SK-N-SH treated with all-trans-retinoic acid at 6 μM for 48 hours (cell line): ENCODE measurements at regions not wholly inside any gene's neighbourhood (a gene's known extent, or its start where the extent isn't known, plus 50 kb on each side); places are given as distances from the start of the nearest gene placed in this dataset.

Source experiments
- RARB ChIP-seq: fragments of 250-450 bp; sonication (Bioruptor Pico); IDR thresholded peaks from 2 replicates; pipeline ENCODE4 v1.8.0; 2021; ENCODE audit warnings: mild to moderate bottlenecking, moderate library complexity
- SNAI2 ChIP-seq: fragments of 250-450 bp; sonication (Bioruptor Pico); IDR thresholded peaks from 2 replicates; pipeline ENCODE4 v1.5.0; 2020; ENCODE audit warnings: mild to moderate bottlenecking, moderate library complexity
- ZC3H10 ChIP-seq: fragments of 250-450 bp; sonication (Bioruptor Pico); IDR thresholded peaks from 2 replicates; pipeline ENCODE4 v1.5.1; 2021; ENCODE audit warnings: mild to moderate bottlenecking, moderate library complexity
- ZFP3 ChIP-seq: fragments of 250-450 bp; sonication (Bioruptor Pico); IDR thresholded peaks from 2 replicates; pipeline ENCODE4 v1.5.0; 2020; ENCODE audit warnings: mild to moderate bottlenecking, moderate library complexity
- TF ChIP-seq, protein P1 (sequence below): fragments of 250-450 bp; sonication (Bioruptor Pico); IDR thresholded peaks from 2 replicates; pipeline ENCODE4 v1.8.0; 2020; ENCODE audit warnings: mild to moderate bottlenecking, moderate library complexity, borderline replicate concordance
- TF ChIP-seq, protein P2 (sequence below): fragments of 250-450 bp; sonication (Bioruptor Pico); IDR thresholded peaks from 2 replicates; pipeline ENCODE4 v1.5.1; 2020; ENCODE audit warnings: low read depth, mild to moderate bottlenecking, moderate library complexity

DNA sequence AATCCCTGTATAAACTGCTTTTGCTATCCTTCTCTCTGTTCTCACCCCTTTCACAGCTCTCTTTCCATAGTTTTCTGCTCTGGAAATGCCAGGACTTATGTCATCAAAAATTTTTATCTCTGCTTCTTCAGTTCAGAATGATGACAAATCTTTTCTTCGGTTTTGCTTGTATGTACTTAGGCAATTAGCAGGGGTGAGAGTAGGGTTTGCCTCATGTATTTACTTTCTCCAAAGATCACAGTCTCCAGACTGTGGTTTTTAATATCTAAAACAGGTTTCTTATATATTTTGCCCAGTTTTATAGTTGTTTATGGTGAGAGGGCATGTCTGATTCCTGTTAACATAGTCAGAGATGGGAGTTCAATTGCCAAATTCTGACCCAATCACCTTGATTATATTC lies 235.4 kb upstream of the LYPLAL1 start:
- TF ChIP-seq, protein P1, sequence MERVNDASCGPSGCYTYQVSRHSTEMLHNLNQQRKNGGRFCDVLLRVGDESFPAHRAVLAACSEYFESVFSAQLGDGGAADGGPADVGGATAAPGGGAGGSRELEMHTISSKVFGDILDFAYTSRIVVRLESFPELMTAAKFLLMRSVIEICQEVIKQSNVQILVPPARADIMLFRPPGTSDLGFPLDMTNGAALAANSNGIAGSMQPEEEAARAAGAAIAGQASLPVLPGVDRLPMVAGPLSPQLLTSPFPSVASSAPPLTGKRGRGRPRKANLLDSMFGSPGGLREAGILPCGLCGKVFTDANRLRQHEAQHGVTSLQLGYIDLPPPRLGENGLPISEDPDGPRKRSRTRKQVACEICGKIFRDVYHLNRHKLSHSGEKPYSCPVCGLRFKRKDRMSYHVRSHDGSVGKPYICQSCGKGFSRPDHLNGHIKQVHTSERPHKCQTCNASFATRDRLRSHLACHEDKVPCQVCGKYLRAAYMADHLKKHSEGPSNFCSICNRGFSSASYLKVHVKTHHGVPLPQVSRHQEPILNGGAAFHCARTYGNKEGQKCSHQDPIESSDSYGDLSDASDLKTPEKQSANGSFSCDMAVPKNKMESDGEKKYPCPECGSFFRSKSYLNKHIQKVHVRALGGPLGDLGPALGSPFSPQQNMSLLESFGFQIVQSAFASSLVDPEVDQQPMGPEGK (CRISPR knock-in tag) = no peak
- TF ChIP-seq, protein P2, sequence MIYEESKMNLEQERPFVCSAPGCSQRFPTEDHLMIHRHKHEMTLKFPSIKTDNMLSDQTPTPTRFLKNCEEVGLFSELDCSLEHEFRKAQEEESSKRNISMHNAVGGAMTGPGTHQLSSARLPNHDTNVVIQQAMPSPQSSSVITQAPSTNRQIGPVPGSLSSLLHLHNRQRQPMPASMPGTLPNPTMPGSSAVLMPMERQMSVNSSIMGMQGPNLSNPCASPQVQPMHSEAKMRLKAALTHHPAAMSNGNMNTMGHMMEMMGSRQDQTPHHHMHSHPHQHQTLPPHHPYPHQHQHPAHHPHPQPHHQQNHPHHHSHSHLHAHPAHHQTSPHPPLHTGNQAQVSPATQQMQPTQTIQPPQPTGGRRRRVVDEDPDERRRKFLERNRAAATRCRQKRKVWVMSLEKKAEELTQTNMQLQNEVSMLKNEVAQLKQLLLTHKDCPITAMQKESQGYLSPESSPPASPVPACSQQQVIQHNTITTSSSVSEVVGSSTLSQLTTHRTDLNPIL = no peak
- TF ChIP-seq ZC3H10 (no peak), SNAI2 (CRISPR knock-in tag) (no peak), ZFP3 (CRISPR knock-in tag) (no peak), RARB (CRISPR knock-in tag) (no peak)
